Caco-2 (cell line): ENCODE measurements at regions not wholly inside any gene's neighbourhood (a gene's known extent, or its start where the extent isn't known, plus 50 kb on each side); places are given as distances from the start of the nearest gene placed in this dataset.

Source experiments
- BruUV-seq: library from RNA; stranded (reverse); fragments of 400-500 nt; replicated peaks from 2 replicates; lab custom pipeline; 2021; lab: Mats Ljungman, UMichigan
- CTCF ChIA-PET: fragments of 300-600 bp; sonication (Branson Sonifier 250); formaldehyde crosslinking; loops from one replicate; lab custom pipeline; 2022; ENCODE audit warnings: antibody characterized with exemption; lab: Charles Lee
- POLR2A ChIA-PET: fragments of 300-600 bp; sonication (Branson Sonifier 250); formaldehyde crosslinking; loops from one replicate; lab custom pipeline; 2022; ENCODE audit warnings: antibody characterized with exemption; lab: Charles Lee
- DNase-seq, 2 experiments: peaks; one replicate each; pipeline versions ENCODE4 v3.0.0 to v3.0.0-alpha.2; 2020 to 2022
- H3K27me3 ChIP-seq: replicated peaks from 2 replicates; pipeline ENCODE4 v1.6.0; 2011; ENCODE audit warnings: low read length; ENCODE audit not compliant: control insufficient read depth, insufficient read depth
- H3K36me3 ChIP-seq: 2 replicates; pipeline ENCODE4 v1.5.1; 2011; ENCODE audit warnings: low read length; ENCODE audit not compliant: control insufficient read depth, insufficient read depth
- H3K4me1 ChIP-seq: fragments of 250-450 bp; sonication (Bioruptor Pico); 2 replicates; pipeline ENCODE4 v1.5.1; 2020; ENCODE audit warnings: mild to moderate bottlenecking
- H3K4me3 ChIP-seq: 2 replicates; pipeline ENCODE4 v1.5.1; 2011; ENCODE audit warnings: low read depth, mild to moderate bottlenecking, control low read depth, low read length
- H3K9me3 ChIP-seq: fragments of 250-450 bp; sonication (Bioruptor Pico); 2 replicates; pipeline ENCODE4 v1.5.1; 2020; ENCODE audit warnings: mild to moderate bottlenecking, moderate library complexity
- H3K27ac Mint-ChIP-seq: one replicate; pipeline ENCODE4 v1.8.0; 2022; ENCODE audit warnings: mixed read lengths; ENCODE audit not compliant: unreplicated experiment
- H3K27me3 Mint-ChIP-seq: one replicate; pipeline ENCODE4 v1.8.0; 2022; ENCODE audit warnings: mixed read lengths; ENCODE audit not compliant: insufficient read depth, unreplicated experiment
- H3K36me3 Mint-ChIP-seq: one replicate; pipeline ENCODE4 v1.8.0; 2022; ENCODE audit warnings: mild to moderate bottlenecking, mixed read lengths; ENCODE audit not compliant: insufficient read depth, unreplicated experiment
- H3K4me1 Mint-ChIP-seq: one replicate; pipeline ENCODE4 v1.8.0; 2022; ENCODE audit warnings: low read depth, mixed read lengths; ENCODE audit not compliant: unreplicated experiment
- H3K4me3 Mint-ChIP-seq: one replicate; pipeline ENCODE4 v1.8.0; 2022; ENCODE audit warnings: mild to moderate bottlenecking, moderate library complexity, mixed read lengths; ENCODE audit not compliant: unreplicated experiment
- H3K9me3 Mint-ChIP-seq: one replicate; pipeline ENCODE4 v1.8.0; 2022; ENCODE audit warnings: mixed read lengths; ENCODE audit not compliant: unreplicated experiment
- intact Hi-C: fragments of 100-400 bp; cut with micrococcal nuclease; formaldehyde crosslinking; loops from one replicate; pipeline ENCODE4 v1.10.0; 2022; ENCODE audit not compliant: unreplicated experiment
- TF ChIP-seq, protein P1 (sequence below), 2 experiments: fragments of 200-600 bp in 1 of 2; IDR thresholded peaks; 1 replicate in 1 of 2; 2 replicates in 1 of 2; pipeline versions ENCODE4 v1.5.1 to v1.8.0; 2011 to 2022; ENCODE audit warnings: antibody characterized with exemption in 1 of 2, control low read depth in 1 of 2, inconsistent platforms in 1 of 2, low read depth in 1 of 2, low read length in 1 of 2, mild to moderate bottlenecking in 1 of 2, moderate library complexity in 1 of 2; ENCODE audit not compliant: insufficient read depth in 1 of 2, severe bottlenecking in 1 of 2, unreplicated experiment in 1 of 2

- Mint-ChIP-seq H3K4me1 (no peaks in the 10 kb centered on the region), H3K36me3 (peaks cover 5% of the 10 kb centered on the region), H3K27me3 (no peaks in the 10 kb centered on the region), H3K27ac (no peak overlapping the region), H3K4me3 (no peak overlapping the region), H3K9me3 (no peaks in the 10 kb centered on the region)
- intact Hi-C loops, result no loop called here
- no peaks in the 10 kb centered on the region for H3K27me3 ChIP-seq
- no peak for DNase-seq
- no peaks in the 10 kb centered on the region for H3K36me3 ChIP-seq
- H3K9me3 ChIP-seq, result no peaks in the 10 kb centered on the region
- no peak overlapping the region for H3K4me3 ChIP-seq
- CTCF ChIA-PET, result no interaction called here
- POLR2A ChIA-PET, result no interaction called here
- no TSS peak for BruUV-seq
- no peaks in the 10 kb centered on the region for H3K4me1 ChIP-seq
- TF ChIP-seq, protein P1, sequence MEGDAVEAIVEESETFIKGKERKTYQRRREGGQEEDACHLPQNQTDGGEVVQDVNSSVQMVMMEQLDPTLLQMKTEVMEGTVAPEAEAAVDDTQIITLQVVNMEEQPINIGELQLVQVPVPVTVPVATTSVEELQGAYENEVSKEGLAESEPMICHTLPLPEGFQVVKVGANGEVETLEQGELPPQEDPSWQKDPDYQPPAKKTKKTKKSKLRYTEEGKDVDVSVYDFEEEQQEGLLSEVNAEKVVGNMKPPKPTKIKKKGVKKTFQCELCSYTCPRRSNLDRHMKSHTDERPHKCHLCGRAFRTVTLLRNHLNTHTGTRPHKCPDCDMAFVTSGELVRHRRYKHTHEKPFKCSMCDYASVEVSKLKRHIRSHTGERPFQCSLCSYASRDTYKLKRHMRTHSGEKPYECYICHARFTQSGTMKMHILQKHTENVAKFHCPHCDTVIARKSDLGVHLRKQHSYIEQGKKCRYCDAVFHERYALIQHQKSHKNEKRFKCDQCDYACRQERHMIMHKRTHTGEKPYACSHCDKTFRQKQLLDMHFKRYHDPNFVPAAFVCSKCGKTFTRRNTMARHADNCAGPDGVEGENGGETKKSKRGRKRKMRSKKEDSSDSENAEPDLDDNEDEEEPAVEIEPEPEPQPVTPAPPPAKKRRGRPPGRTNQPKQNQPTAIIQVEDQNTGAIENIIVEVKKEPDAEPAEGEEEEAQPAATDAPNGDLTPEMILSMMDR (IDR thresholded peaks at IDR 0.05; ENCODE audit: insufficient read depth in 1 of 2, low read depth in 1 of 2, low read length in 1 of 2, severe bottlenecking in 1 of 2, unreplicated experiment in 1 of 2), result no peak
These were observed 503.2 kb upstream of the ID4 start for GRCh38 chr6:19333936-19334335.

DNA sequence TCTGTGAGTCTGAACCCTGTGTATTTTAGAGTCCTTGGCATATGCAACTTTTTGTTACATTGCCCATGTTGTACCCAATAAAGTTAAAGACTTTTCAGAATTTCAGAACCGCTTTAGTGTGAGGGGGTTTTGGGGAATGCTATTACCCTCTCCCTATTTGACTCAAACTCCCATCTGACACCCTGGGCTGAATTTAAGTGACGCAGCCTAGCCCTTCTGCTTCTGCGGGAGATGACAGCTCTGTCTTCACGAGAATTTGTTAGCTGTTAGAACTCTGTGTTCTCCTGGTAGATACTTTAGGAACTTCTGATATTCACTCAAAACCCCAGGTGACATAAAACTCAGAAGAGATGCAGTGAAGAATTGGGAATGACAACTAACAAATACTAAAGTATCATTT lies 500.6 kb upstream of the ID4 start:
- no TSS peak for BruUV-seq
- ChIA-PET CTCF (no interaction called here), POLR2A (no interaction called here)
- H3K9me3 ChIP-seq, result no peaks in the 10 kb centered on the region; the same call in 1 of the 2 replicates
- Mint-ChIP-seq H3K9me3 (no peaks in the 10 kb centered on the region), H3K4me3 (no peak overlapping the region), H3K27ac (no peak overlapping the region), H3K36me3 (peaks cover 5% of the 10 kb centered on the region), H3K4me1 (no peaks in the 10 kb centered on the region), H3K27me3 (peaks cover 2% of the 10 kb centered on the region)
- TF ChIP-seq, protein P1 (IDR thresholded peaks at IDR 0.05; ENCODE audit: insufficient read depth in 1 of 2, low read depth in 1 of 2, low read length in 1 of 2, severe bottlenecking in 1 of 2, unreplicated experiment in 1 of 2), result no peak
- no peak for DNase-seq
- no peak overlapping the region for H3K4me3 ChIP-seq
- no peaks in the 10 kb centered on the region for H3K4me1 ChIP-seq
- H3K36me3 ChIP-seq, result no peaks in the 10 kb centered on the region
- H3K27me3 ChIP-seq, result no peaks in the 10 kb centered on the region
- intact Hi-C loops, result no loop called here

- Histone ChIP-seq H3K27me3 (no peaks in the 10 kb centered on the region), H3K36me3 (no peaks in the 10 kb centered on the region), H3K4me1 (no peaks in the 10 kb centered on the region), H3K4me3 (no peak overlapping the region), H3K9me3 (no peaks in the 10 kb centered on the region; the same call in 1 of the 2 replicates)
- no peak overlapping the region for H3K27ac Mint-ChIP-seq
- H3K36me3 Mint-ChIP-seq, result peaks cover 5% of the 10 kb centered on the region
- BruUV-seq, result no TSS peak
- intact Hi-C loops, result no loop called here
- TF ChIP-seq, protein P1 (IDR thresholded peaks at IDR 0.05; ENCODE audit: insufficient read depth in 1 of 2, low read depth in 1 of 2, low read length in 1 of 2, severe bottlenecking in 1 of 2, unreplicated experiment in 1 of 2), result no peak
- CTCF ChIA-PET, result no interaction called here
- peaks cover 2% of the 10 kb centered on the region for H3K27me3 Mint-ChIP-seq
- POLR2A ChIA-PET, result no interaction called here
- no peak for DNase-seq
- H3K4me3 Mint-ChIP-seq, result no peak overlapping the region
- no peaks in the 10 kb centered on the region for H3K4me1 Mint-ChIP-seq
- peaks cover 1% of the 10 kb centered on the region for H3K9me3 Mint-ChIP-seq
These were observed 500.1 kb upstream of the ID4 start for GRCh38 chr6:19337101-19337500.
